DMS53 (cell line): ENCODE measurements at regions not wholly inside any gene's neighbourhood (a gene's known extent, or its start where the extent isn't known, plus 50 kb on each side); places are given as distances from the start of the nearest gene placed in this dataset.
"Not testable (repeated sequence)": the region's sequence is repeated elsewhere in the genome, so short reads cannot be mapped to it uniquely, and the experiment has no call there.

Experiments used
- DNase-seq: peaks from one replicate; lab custom pipeline; 2025; lab: John Stamatoyannopoulos, UW

GRCh38 chr3:180420016-180420415 lies 181.9 kb upstream of the TTC14 start:
- DNase-seq: no peak

GRCh38 chr3:180420804-180421203 lies 181.2 kb upstream of the TTC14 start:
- DNase-seq: no peak

GRCh38 chr3:180421221-180421620 lies 180.7 kb upstream of the TTC14 start:
- no peak for DNase-seq

GRCh38 chr3:180421721-180422120 lies 180.2 kb upstream of the TTC14 start:
- no peak for DNase-seq

- DNase-seq: not testable (repeated sequence)
Observed at GRCh38 chr3:180424305-180424704, 177.7 kb upstream of the TTC14 start.

- DNase-seq: no peak
Observed at GRCh38 chr3:180430896-180431295, 171.1 kb upstream of the TTC14 start.

GRCh38 chr3:180433152-180433551 lies 168.8 kb upstream of the TTC14 start:
- peak; percentile 4 for DNase-seq

GRCh38 chr3:180447136-180447535 lies 154.8 kb upstream of the TTC14 start:
- DNase-seq: no peak

- not testable (repeated sequence) for DNase-seq
Observed at GRCh38 chr3:180448407-180448806, 153.6 kb upstream of the TTC14 start.

GRCh38 chr3:180457225-180457624 lies 144.7 kb upstream of the TTC14 start:
- DNase-seq: peak; percentile 10

- no peak for DNase-seq
Observed at GRCh38 chr3:180466401-180467011, 135.5 kb upstream of the TTC14 start.

- DNase-seq: no peak
Observed at GRCh38 chr3:180467177-180467576, 134.8 kb upstream of the TTC14 start.

GRCh38 chr3:180469149-180469548 lies 132.8 kb upstream of the TTC14 start:
- DNase-seq: no peak

GRCh38 chr3:180478695-180479094 lies 123.3 kb upstream of the TTC14 start:
- no peak for DNase-seq

GRCh38 chr3:180492047-180492446 lies 109.9 kb upstream of the TTC14 start:
- no peak for DNase-seq

- no peak for DNase-seq
Observed at GRCh38 chr3:180496995-180497394, 105.0 kb upstream of the TTC14 start.

GRCh38 chr3:180516368-180516767 lies 85.6 kb upstream of the TTC14 start:
- no peak for DNase-seq

GRCh38 chr3:180523040-180523439 lies 78.9 kb upstream of the TTC14 start:
- DNase-seq: no peak

- DNase-seq: no peak
Observed at GRCh38 chr3:180528843-180529242, 73.1 kb upstream of the TTC14 start.

- no peak for DNase-seq
Observed at GRCh38 chr3:180529778-180530177, 72.2 kb upstream of the TTC14 start.

GRCh38 chr3:180530276-180530675 lies 71.7 kb upstream of the TTC14 start:
- DNase-seq: no peak

GRCh38 chr3:180531303-180532278 lies 70.4 kb upstream of the TTC14 start:
- no peak for DNase-seq

GRCh38 chr3:180534828-180535227 lies 67.1 kb upstream of the TTC14 start:
- DNase-seq: no peak
